Suprapubic skin (tissue), 3 donors: ENCODE measurements at regions not wholly inside any gene's neighbourhood (a gene's known extent, or its start where the extent isn't known, plus 50 kb on each side); places are given as distances from the start of the nearest gene placed in this dataset.

Experiments
- CTCF ChIP-seq, 2 donors: fragments of 200-600 bp in 1 of 2; fragments of 450-650 bp in 1 of 2; sonication (generic) in 1 of 2; IDR thresholded peaks; one replicate each; pipeline ENCODE4 v1.5.1; 2016 to 2019; ENCODE audit warnings: antibody characterized with exemption in 2 of 2, mild to moderate bottlenecking in 1 of 2, moderate library complexity in 1 of 2
- POLR2AphosphoS5 ChIP-seq, 3 donors: sonication (generic); formaldehyde crosslinking; IDR thresholded peaks; one replicate each; pipeline ENCODE4 v1.6.1; 2017; ENCODE audit warnings: antibody characterized with exemption in 3 of 3

DNA sequence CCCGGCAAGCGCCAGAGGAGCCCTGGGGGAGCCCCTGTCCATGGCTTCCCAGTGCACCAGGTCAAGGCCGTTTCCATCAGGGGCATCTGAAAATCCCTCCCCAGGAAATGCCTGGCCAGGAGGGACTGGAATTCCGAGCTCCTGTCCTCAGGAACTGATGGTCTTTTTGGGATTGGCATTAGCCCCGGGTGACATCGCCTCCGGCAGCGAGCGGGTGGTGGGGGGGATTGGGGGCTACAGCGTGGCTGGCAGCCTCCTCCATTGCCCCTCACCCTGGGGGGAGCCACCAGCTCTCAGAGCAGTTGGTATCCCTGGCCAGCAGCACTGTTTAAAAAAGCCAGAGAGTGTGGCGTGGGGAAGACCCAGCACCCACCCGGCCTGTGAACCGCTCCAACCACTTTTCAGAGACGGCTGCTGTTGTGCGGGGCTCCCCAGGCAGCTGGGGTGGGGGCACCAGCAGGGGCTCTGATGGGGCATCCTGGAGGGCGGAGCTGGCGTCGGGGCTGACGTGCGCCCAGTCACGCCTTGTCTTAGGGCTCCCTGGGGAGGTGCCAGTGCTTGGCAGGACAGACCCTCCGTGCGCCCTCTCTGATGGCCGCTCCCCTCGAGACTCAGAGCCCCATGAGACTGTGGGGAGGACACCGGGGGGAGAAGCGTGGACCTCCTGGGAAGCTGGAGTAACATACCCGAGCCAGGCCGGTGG, 62.9 kb upstream of the TTC34 start:
- TF ChIP-seq POLR2AphosphoS5 (IDR thresholded peaks at IDR 0.05) (no peak), CTCF (IDR thresholded peaks at IDR 0.05) (no peak)
